A549 (cell line): ENCODE measurements at regions not wholly inside any gene's neighbourhood (a gene's known extent, or its start where the extent isn't known, plus 50 kb on each side); places are given as distances from the start of the nearest gene placed in this dataset.

Experiments used
- ATAC-seq, 2 experiments: fragments of 200-7000 bp in 1 of 2; fragments of >200 bp in 1 of 2; cut with Nextera tagmentation in 1 of 2; cut with Tn5 transposase in 1 of 2; 3 replicates each; pipeline versions ENCODE4 v1.8.0 to v1.9.1; 2018 to 2020; ENCODE audit warnings: mild to moderate bottlenecking in 1 of 2, moderate library complexity in 1 of 2
- CTCF ChIA-PET: fragments of 300-600 bp; sonication (Branson Sonifier 250); formaldehyde crosslinking; extraction: SDS; loops from one replicate; lab custom pipeline; 2021; ENCODE audit warnings: antibody characterized with exemption, inconsistent platforms; lab: Yijun Ruan, JAX
- POLR2A ChIA-PET: fragments of 350-600 bp; formaldehyde crosslinking; extraction: SDS; loops from one replicate; lab custom pipeline; 2021; ENCODE audit warnings: antibody characterized with exemption, inconsistent platforms; lab: Yijun Ruan, JAX
- DNase-seq, 2 experiments: peaks; one replicate each; pipeline versions ENCODE4 v3.0.0 to v3.0.0-alpha.2; 2011 to 2016; ENCODE audit warnings: low read depth in 1 of 2, low spot score in 1 of 2
- FAIRE-seq: peaks from 2 replicates; lab custom pipeline; 2011; peaks lifted over from hg19 to GRCh38; lab: Jason Lieb, UNC
- H3K27ac ChIP-seq, 2 experiments: fragments of >200 bp; sonication (Bioruptor Twin); formaldehyde crosslinking; 3 replicates each; pipeline ENCODE4 v1.5.1; 2016 to 2017
- H3K4me1 ChIP-seq: fragments of >200 bp; sonication (Bioruptor Twin); formaldehyde crosslinking; 3 replicates; pipeline ENCODE4 v1.6.1; 2016
- H3K4me2 ChIP-seq: fragments of >200 bp; sonication (Bioruptor Twin); formaldehyde crosslinking; 3 replicates; pipeline ENCODE4 v1.6.1; 2016
- H3K4me3 ChIP-seq: fragments of >200 bp; sonication (Bioruptor Twin); formaldehyde crosslinking; 3 replicates; pipeline ENCODE4 v1.5.1; 2016
- H3K9me3 ChIP-seq: fragments of >200 bp; sonication (Bioruptor Twin); formaldehyde crosslinking; 3 replicates; pipeline ENCODE4 v1.6.1; 2016
- CBX2 ChIP-seq: fragments of 200-600 bp; sonication (generic); IDR thresholded peaks from 2 replicates; pipeline ENCODE4 v1.6.1; 2016; ENCODE audit warnings: low read depth, mild to moderate bottlenecking, borderline replicate concordance
- CTCF ChIP-seq: fragments of >200 bp; sonication (Bioruptor Twin); formaldehyde crosslinking; IDR thresholded peaks from 3 replicates; pipeline ENCODE4 v1.5.1; 2016
- FOSL2 ChIP-seq, 2 experiments: fragments of 450-650 bp in 1 of 2; fragments of >200 bp in 1 of 2; sonication (Bioruptor Twin) in 1 of 2; formaldehyde crosslinking; IDR thresholded peaks; 2 replicates each; pipeline versions ENCODE4 v1.5.0 to v1.6.1; 2016 to 2020; ENCODE audit warnings: mild to moderate bottlenecking in 1 of 2, moderate library complexity in 1 of 2
- FOXS1 ChIP-seq: fragments of 250-450 bp; sonication (Bioruptor Pico); IDR thresholded peaks from 2 replicates; pipeline ENCODE4 v1.5.0; 2020; ENCODE audit warnings: mild to moderate bottlenecking, moderate library complexity
- HDAC2 ChIP-seq: fragments of 200-600 bp; sonication (generic); IDR thresholded peaks from 2 replicates; pipeline ENCODE4 v1.6.1; 2016
- HEYL ChIP-seq: fragments of 250-450 bp; sonication (Bioruptor Pico); IDR thresholded peaks from 2 replicates; pipeline ENCODE4 v1.8.0; 2021; ENCODE audit warnings: mild to moderate bottlenecking, moderate library complexity
- HOXA7 ChIP-seq: fragments of 250-450 bp; sonication (Bioruptor Pico); IDR thresholded peaks from 2 replicates; pipeline ENCODE4 v1.5.0; 2020; ENCODE audit warnings: mild to moderate bottlenecking, moderate library complexity
- MYC ChIP-seq: IDR thresholded peaks from 2 replicates; pipeline ENCODE4 v1.6.1; 2012; ENCODE audit warnings: mild to moderate bottlenecking, inconsistent platforms, low read length, improper control_type of control experiment, borderline replicate concordance
- NFE2L2 ChIP-seq: fragments of 150-350 bp; conservative IDR thresholded peaks from 2 replicates; pipeline ENCODE4 v1.6.1; 2014; ENCODE audit warnings: low read length
- NPAS2 ChIP-seq: fragments of 250-450 bp; sonication (Bioruptor Pico); IDR thresholded peaks from 2 replicates; pipeline ENCODE4 v1.8.0; 2022; ENCODE audit warnings: mild to moderate bottlenecking, moderate library complexity, borderline replicate concordance
- POLR2A ChIP-seq: IDR thresholded peaks from 2 replicates; pipeline ENCODE4 v1.6.1; 2012; ENCODE audit warnings: mild to moderate bottlenecking, low read length
- POLR2AphosphoS2 ChIP-seq: conservative IDR thresholded peaks from 2 replicates; pipeline ENCODE4 v1.6.1; 2012; ENCODE audit warnings: low read length, improper control_type of control experiment, inconsistent platforms
- RAD21 ChIP-seq, 2 experiments: fragments of >200 bp in 1 of 2; sonication (Bioruptor Twin) in 1 of 2; formaldehyde crosslinking in 1 of 2; IDR thresholded peaks in 1 of 2; conservative IDR thresholded peaks in 1 of 2; 2 replicates in 1 of 2; 3 replicates in 1 of 2; pipeline ENCODE4 v1.6.1; 2012 to 2018; ENCODE audit warnings: inconsistent platforms in 1 of 2
- RARB ChIP-seq: fragments of 250-450 bp; sonication (Bioruptor Pico); IDR thresholded peaks from 2 replicates; pipeline ENCODE4 v1.8.0; 2021; ENCODE audit warnings: mild to moderate bottlenecking, moderate library complexity
- RFX5 ChIP-seq: fragments of 450-650 bp; IDR thresholded peaks from 2 replicates; pipeline ENCODE4 v1.7.1; 2014; ENCODE audit warnings: antibody characterized with exemption, mild to moderate bottlenecking, moderate library complexity
- RNF2 ChIP-seq: fragments of 200-600 bp; sonication (generic); IDR thresholded peaks from 2 replicates; pipeline ENCODE4 v1.6.1; 2016; ENCODE audit warnings: low read depth, mild to moderate bottlenecking, antibody characterized with exemption, moderate library complexity, borderline replicate concordance
- TFCP2L1 ChIP-seq: fragments of 250-450 bp; sonication (Bioruptor Pico); IDR thresholded peaks from 2 replicates; pipeline ENCODE4 v1.5.0; 2021; ENCODE audit warnings: mild to moderate bottlenecking
- TP53 ChIP-seq: fragments of 250-450 bp; sonication (Bioruptor Pico); IDR thresholded peaks from 2 replicates; pipeline ENCODE4 v1.5.0; 2021; ENCODE audit warnings: mild to moderate bottlenecking, moderate library complexity
- ZNF302 ChIP-seq: fragments of 250-450 bp; sonication (Bioruptor Pico); IDR thresholded peaks from 2 replicates; pipeline ENCODE4 v1.9.0; 2021; ENCODE audit warnings: inconsistent platforms, mild to moderate bottlenecking, moderate library complexity
- WGBS: methylation state at CpG from one replicate; pipeline ENCODE4 v1.1.6; 2017; ENCODE audit errors: missing lambda C conversion rate; 5-methylcytosine and 5-hydroxymethylcytosine counted together
- TF ChIP-seq, protein P1 (sequence below): IDR thresholded peaks from 2 replicates; pipeline ENCODE4 v1.6.1; 2012
- TF ChIP-seq, protein P2 (sequence below): IDR thresholded peaks from 2 replicates; pipeline ENCODE4 v1.6.1; 2012; ENCODE audit warnings: low read depth, borderline replicate concordance
- TF ChIP-seq, protein P3 (sequence below): IDR thresholded peaks from 2 replicates; pipeline ENCODE4 v1.6.1; 2012
- TF ChIP-seq, protein P4 (sequence below): fragments of 150-350 bp; IDR thresholded peaks from 2 replicates; pipeline ENCODE4 v1.6.1; 2014; ENCODE audit warnings: low read depth, mild to moderate bottlenecking, low read length

DNA sequence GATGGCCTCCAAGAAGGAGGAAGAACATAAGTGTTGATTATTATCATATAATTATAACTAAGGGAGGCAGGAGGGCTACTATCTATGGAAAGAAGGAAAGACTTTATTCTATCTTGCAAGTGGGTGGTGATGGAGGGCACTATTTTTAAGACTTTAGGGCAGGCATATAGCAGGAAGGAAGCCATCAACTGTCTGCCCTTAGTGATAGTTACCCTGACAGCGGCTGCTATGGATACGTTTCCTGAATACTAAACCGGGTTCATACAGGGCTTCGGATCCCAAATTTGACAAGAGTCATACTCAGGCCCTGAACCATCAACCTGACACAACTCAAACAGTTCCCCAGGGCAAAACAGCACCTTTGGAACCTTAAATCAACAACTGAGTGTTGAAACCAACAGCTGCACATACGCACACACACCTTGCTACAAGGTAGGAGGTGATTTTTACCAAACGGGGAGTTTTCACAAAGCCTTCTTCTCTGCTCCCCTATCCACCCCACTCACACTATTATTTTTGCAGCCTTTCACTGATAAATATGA lies 397.2 kb downstream of the OMA1 start:
- 22% methylated on average over 6 of the region's 6 CpGs for WGBS
- Histone ChIP-seq H3K4me3 (no peak overlapping the region), H3K4me1 (no peaks in the 10 kb centered on the region), H3K27ac (no peak overlapping the region), H3K4me2 (no peak overlapping the region), H3K9me3 (no peaks in the 10 kb centered on the region)
- CTCF ChIA-PET = no interaction called here
- DNase-seq (no peak), ATAC-seq (no peak), FAIRE-seq (no peak)
- POLR2A ChIA-PET = no interaction called here
- TF ChIP-seq CTCF = no peak
- TF ChIP-seq RNF2 = no peak
- TF ChIP-seq HEYL (CRISPR knock-in tag) = no peak
- TF ChIP-seq HOXA7 (CRISPR knock-in tag) = no peak
- no peak for TF ChIP-seq CBX2
- TF ChIP-seq, protein P1, sequence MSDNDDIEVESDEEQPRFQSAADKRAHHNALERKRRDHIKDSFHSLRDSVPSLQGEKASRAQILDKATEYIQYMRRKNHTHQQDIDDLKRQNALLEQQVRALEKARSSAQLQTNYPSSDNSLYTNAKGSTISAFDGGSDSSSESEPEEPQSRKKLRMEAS = no peak
- TF ChIP-seq NPAS2 = no peak
- no peak for TF ChIP-seq FOXS1 (CRISPR knock-in tag)
- TF ChIP-seq RAD21 (conservative IDR thresholded peaks at IDR 0.05 in 1 of 2, IDR thresholded peaks at IDR 0.05 in 1 of 2) = no peak

- H3K4me3 ChIP-seq = no peak overlapping the region
- 53% methylated on average over 5 of the region's 5 CpGs for WGBS
- FAIRE-seq = no peak
- no peak overlapping the region for H3K27ac ChIP-seq
- ChIA-PET CTCF (no interaction called here), POLR2A (no interaction called here)
- no peak for TF ChIP-seq HDAC2
- no peak for TF ChIP-seq TP53
- TF ChIP-seq RFX5 = no peak
- no peak for TF ChIP-seq POLR2AphosphoS2
- no peak for DNase-seq
- no peaks in the 10 kb centered on the region for H3K9me3 ChIP-seq
- no peak overlapping the region for H3K4me2 ChIP-seq
- no peaks in the 10 kb centered on the region for H3K4me1 ChIP-seq
- ATAC-seq = no peak
Measured at GRCh38 chr1:58144698-58145270, 401.7 kb downstream of the OMA1 start.

DNA sequence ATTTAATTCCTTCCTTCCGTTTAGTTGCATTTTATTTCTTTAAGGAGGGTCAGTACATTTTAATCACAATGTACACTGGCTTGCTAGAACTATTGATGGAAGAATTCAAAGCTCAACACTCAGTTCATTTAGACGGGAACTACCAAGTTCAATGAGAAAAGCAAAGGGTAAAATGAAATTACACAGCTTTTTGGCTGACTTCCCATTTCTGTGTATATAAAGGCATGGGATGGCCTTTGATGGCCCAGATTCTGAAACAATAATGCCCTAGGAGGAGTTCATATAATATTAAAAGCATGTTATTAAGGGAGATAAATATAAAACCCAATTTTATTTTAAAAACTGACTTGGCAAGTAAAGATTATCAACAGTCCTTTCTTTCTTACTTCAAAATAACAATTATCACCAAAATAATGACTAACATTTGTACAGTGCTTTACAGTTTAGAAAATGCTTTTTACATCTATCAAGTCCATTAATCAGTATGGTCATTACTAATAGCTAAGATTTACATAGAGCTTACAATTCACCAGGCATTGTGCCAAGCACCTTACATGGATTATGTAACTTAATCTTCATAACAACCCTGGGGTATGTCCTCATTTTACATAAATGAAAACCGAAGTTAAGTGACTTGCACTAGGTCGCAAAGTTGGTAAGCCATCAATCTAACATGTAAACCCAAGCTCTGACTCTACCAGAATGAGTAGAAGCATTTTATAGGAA lies 402.4 kb downstream of the OMA1 start:
- no peak overlapping the region for H3K27ac ChIP-seq
- no peaks in the 10 kb centered on the region for H3K4me1 ChIP-seq
- under 1% methylated on average over 4 of the region's 4 CpGs for WGBS
- no peak for TF ChIP-seq NFE2L2
- TF ChIP-seq ZNF302 = no peak
- TF ChIP-seq, protein P2, sequence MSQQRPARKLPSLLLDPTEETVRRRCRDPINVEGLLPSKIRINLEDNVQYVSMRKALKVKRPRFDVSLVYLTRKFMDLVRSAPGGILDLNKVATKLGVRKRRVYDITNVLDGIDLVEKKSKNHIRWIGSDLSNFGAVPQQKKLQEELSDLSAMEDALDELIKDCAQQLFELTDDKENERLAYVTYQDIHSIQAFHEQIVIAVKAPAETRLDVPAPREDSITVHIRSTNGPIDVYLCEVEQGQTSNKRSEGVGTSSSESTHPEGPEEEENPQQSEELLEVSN = no peak
- TF ChIP-seq RARB = no peak
- no peak for TF ChIP-seq FOSL2 (IDR thresholded peaks at IDR 0.05)
- no peak for TF ChIP-seq FOSL2 (CRISPR knock-in tag; IDR thresholded peaks at IDR 0.05)
- TF ChIP-seq, protein P3, sequence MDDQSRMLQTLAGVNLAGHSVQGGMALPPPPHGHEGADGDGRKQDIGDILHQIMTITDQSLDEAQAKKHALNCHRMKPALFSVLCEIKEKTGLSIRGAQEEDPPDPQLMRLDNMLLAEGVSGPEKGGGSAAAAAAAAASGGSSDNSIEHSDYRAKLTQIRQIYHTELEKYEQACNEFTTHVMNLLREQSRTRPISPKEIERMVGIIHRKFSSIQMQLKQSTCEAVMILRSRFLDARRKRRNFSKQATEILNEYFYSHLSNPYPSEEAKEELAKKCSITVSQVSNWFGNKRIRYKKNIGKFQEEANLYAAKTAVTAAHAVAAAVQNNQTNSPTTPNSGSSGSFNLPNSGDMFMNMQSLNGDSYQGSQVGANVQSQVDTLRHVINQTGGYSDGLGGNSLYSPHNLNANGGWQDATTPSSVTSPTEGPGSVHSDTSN = no peak
- no peak for TF ChIP-seq MYC
- no peak for TF ChIP-seq TFCP2L1
- TF ChIP-seq, protein P1 = no peak
- TF ChIP-seq POLR2A = no peak
- TF ChIP-seq, protein P4, sequence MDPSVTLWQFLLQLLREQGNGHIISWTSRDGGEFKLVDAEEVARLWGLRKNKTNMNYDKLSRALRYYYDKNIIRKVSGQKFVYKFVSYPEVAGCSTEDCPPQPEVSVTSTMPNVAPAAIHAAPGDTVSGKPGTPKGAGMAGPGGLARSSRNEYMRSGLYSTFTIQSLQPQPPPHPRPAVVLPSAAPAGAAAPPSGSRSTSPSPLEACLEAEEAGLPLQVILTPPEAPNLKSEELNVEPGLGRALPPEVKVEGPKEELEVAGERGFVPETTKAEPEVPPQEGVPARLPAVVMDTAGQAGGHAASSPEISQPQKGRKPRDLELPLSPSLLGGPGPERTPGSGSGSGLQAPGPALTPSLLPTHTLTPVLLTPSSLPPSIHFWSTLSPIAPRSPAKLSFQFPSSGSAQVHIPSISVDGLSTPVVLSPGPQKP = no peak
- no peak for TF ChIP-seq RAD21 (conservative IDR thresholded peaks at IDR 0.05 in 1 of 2, IDR thresholded peaks at IDR 0.05 in 1 of 2)
- POLR2A ChIA-PET = no interaction called here
- FAIRE-seq = no peak
- DNase-seq = no peak
- no peaks in the 10 kb centered on the region for H3K9me3 ChIP-seq
- no peak overlapping the region for H3K4me3 ChIP-seq
- no peak overlapping the region for H3K4me2 ChIP-seq
- no peak for ATAC-seq
- CTCF ChIA-PET = no interaction called here
